NCI-H526 (cell line): ENCODE measurements at regions not wholly inside any gene's neighbourhood (a gene's known extent, or its start where the extent isn't known, plus 50 kb on each side); places are given as distances from the start of the nearest gene placed in this dataset.
"Not testable (repeated sequence)": the region's sequence is repeated elsewhere in the genome, so short reads cannot be mapped to it uniquely, and the experiment has no call there.

Source experiments
- DNase-seq, 2 experiments: peaks; one replicate each; lab custom pipeline; 2025; lab: John Stamatoyannopoulos, UW

GRCh38 chr12:80045594-80045993, 53.7 kb upstream of the OTOGL start:
- DNase-seq: no peak

GRCh38 chr12:80044694-80045046, 54.7 kb upstream of the OTOGL start:
- no peak for DNase-seq

- DNase-seq: no peak
Observed at GRCh38 chr12:80041692-80042091, 57.6 kb upstream of the OTOGL start.

- DNase-seq: no peak
Observed at GRCh38 chr12:80041071-80041470, 58.3 kb upstream of the OTOGL start.

GRCh38 chr12:80040075-80040738, 59.1 kb upstream of the OTOGL start:
- no peak for DNase-seq

GRCh38 chr12:80038062-80038560, 61.2 kb upstream of the OTOGL start:
- DNase-seq: no peak

- no peak for DNase-seq
Observed at GRCh38 chr12:80033448-80033847, 65.9 kb upstream of the OTOGL start.

GRCh38 chr12:80032946-80033345, 66.4 kb upstream of the OTOGL start:
- no peak for DNase-seq

- DNase-seq: no peak
Observed at GRCh38 chr12:80031229-80031628, 68.1 kb upstream of the OTOGL start.

- DNase-seq: no peak
Observed at GRCh38 chr12:80025638-80026037, 73.7 kb upstream of the OTOGL start.

GRCh38 chr12:80019691-80020090, 79.6 kb upstream of the OTOGL start:
- DNase-seq: no peak

GRCh38 chr12:80018119-80018518, 81.2 kb upstream of the OTOGL start:
- no peak for DNase-seq

- DNase-seq: no peak
Observed at GRCh38 chr12:80017261-80017870, 82.0 kb upstream of the OTOGL start.

GRCh38 chr12:80016684-80017083, 81.8 kb upstream of the PPP1R12A start:
- DNase-seq: no peak

- no peak for DNase-seq
Observed at GRCh38 chr12:80015660-80016059, 80.8 kb upstream of the PPP1R12A start.

- not testable (repeated sequence) for DNase-seq
Observed at GRCh38 chr12:80003744-80004143, 68.8 kb upstream of the PPP1R12A start.

- DNase-seq: no peak
Observed at GRCh38 chr12:80001562-80001961, 66.7 kb upstream of the PPP1R12A start.

- no peak for DNase-seq
Observed at GRCh38 chr12:80000831-80001230, 65.9 kb upstream of the PPP1R12A start.

- DNase-seq: no peak
Observed at GRCh38 chr12:79998554-79998953, 63.7 kb upstream of the PPP1R12A start.

- no peak for DNase-seq
Observed at GRCh38 chr12:79997096-79997791, 62.3 kb upstream of the PPP1R12A start.

- not testable (repeated sequence) for DNase-seq
Observed at GRCh38 chr12:79995385-79996084, 60.6 kb upstream of the PPP1R12A start.

- no peak for DNase-seq
Observed at GRCh38 chr12:79993106-79993862, 58.4 kb upstream of the PPP1R12A start.
